HG02885 (cell line): ENCODE measurements at regions not wholly inside any gene's neighbourhood (a gene's known extent, or its start where the extent isn't known, plus 50 kb on each side); places are given as distances from the start of the nearest gene placed in this dataset.

ENCODE experiments used
- ATAC-seq: cut with Tn5 transposase; IDR thresholded peaks from one replicate; pipeline ENCODE4 v1.9.1; 2021; ENCODE audit warnings: mild to moderate bottlenecking; ENCODE audit not compliant: unreplicated experiment, poor library complexity

DNA sequence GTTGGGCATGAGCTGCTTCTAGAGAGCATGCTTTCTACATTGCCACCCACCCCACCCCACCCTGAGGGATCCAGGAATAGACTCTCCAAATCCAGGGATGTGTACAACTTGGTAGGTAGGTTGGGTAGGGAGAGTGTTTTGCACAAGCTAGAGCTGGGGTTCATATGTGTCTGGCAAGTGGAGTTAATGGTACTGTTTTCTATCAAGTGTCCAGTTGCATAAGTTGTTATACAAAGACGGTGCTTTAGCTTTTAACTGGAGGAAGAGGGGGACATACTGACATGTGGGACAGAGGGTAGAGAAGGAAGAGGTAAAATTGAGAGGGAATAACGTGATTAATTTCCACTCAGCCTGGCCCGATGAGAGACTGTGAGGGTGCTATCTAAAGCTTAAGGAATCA lies 51.0 kb upstream of the TNC start:
- ATAC-seq, result no peak

DNA sequence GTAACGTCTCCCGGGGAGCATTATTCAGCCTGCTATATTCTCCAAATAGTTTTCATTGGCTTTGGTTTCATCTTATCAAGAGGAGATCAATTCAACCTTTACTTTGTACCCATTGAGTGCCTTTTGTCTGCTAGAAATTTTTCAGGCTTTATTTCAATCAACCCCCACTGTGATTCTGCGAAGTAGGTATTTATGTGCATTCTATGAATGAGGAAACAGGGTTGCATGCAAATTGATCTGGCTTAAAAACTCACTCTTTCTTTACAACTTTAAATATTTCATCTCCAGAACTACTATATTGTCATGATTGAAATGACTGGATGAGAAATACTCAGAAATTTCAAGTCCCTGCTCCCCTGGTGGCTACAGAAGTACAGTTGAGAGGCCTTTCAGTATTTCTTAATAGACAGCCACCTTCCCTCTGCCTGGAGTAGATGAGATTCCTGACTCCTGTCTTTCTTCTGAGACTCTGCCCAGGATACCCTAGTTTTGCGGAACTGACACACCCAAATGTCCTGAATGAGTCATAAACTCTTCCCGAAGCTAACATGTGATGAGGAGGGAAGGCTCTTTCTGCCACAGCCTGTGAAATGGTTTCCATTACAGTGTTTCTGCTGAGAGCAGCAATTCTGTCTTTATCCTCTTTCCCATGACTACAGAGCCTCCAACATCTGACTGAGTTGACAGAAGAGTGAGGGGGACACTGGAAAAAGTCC lies 52.6 kb upstream of the TNC start:
- no peak for ATAC-seq

DNA sequence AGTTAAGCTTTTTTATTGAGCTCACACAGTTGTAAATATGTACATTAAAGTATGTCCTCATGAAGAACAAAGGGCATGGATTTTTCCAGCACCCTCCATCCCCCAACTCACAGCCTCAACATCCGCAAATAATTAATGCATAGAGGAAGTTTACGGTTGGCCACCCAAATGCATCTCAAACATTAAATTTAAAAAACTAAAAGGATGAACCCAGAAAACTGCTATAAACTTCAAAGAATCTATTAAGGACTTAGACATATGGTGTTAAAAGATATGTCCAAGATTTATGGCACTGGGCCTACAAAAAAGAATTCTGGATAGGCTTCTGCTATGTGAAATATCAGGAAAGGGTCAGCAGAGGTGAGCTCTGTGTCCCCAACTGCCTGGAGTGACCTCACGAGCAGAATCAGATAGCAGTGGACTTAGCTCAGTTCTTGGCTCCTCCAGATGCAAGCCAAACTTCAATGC lies 54.0 kb upstream of the TNC start:
- ATAC-seq, result no peak

GRCh38 chr9:115182264-115182663 lies 64.3 kb upstream of the TNC start:
- ATAC-seq, result no peak

DNA sequence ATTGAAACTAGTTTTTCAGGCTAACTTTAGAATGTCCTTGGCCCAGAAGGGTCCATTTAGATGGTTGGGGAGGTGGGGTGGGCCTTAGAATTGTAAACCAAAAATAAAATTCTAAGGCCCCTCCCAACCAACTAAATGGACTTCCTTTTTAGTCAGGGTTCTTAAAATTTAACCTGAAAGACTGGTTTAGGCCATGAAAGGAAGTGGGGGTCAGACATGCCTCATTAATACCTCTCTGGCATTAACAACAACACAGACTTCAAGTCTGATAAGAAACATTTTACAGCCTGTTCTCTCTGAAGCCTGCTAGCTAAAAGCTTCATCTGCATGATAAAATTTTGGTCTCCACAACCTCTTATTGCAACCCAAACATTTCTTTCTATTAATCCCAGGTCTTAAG lies 65.5 kb upstream of the TNC start:
- no peak for ATAC-seq

DNA sequence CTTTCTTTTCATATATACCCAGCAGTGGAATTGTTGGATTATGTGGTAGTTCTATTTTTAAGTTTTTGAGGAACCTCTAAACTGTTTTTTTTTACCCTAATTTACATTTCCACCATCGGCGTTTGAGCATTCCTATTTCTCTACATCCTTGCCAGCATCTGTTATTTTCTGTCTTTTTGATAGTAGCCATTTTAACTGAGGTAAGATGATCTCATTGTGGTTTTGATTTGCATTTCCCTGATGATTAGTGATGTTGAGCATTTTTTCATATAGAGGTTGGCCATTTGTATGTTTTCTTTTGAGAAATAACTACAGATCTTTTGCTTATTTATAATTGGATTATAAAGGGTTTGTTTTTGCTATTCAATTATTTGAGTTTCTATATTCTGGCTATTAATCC lies 71.7 kb upstream of the TNC start:
- no peak for ATAC-seq

GRCh38 chr9:115191667-115192066 lies 73.7 kb upstream of the TNC start:
- peak; percentile 38 for ATAC-seq

- peak; percentile 52 for ATAC-seq
These were observed 74.3 kb upstream of the TNC start for GRCh38 chr9:115192280-115192679.

DNA sequence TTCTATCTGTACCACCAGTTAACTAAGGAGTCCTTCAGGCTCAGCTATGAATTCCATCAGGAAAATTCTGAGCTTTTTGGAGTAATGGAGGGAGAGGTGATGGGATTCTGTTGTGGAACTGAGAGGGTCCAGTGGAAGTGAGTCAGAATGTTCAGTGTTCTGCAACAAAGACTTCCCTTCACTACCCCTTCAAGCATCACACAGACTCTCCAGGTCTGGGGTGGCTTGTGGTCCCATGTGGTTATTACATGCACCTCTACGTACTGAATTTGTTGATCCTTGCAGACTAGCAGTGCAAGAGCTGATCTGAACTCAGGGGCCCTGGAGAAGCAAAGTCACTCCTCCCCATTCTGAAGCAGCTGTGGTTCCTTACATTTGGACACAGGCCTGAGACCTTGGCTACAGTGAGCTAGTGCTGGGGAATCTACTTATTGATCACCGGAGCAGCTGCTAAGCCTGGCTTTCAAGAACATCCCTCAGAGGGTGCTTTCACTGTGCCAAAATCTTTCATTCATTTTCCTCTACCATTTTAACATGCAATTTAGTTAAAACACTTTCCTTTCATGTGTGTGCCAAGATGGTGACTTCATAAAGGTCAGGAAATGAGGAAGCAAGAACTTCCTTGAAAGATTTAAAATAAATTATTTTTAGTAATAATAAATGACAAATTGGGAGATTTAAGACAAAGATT lies 75.0 kb upstream of the TNC start:
- peak; percentile 72 for ATAC-seq

DNA sequence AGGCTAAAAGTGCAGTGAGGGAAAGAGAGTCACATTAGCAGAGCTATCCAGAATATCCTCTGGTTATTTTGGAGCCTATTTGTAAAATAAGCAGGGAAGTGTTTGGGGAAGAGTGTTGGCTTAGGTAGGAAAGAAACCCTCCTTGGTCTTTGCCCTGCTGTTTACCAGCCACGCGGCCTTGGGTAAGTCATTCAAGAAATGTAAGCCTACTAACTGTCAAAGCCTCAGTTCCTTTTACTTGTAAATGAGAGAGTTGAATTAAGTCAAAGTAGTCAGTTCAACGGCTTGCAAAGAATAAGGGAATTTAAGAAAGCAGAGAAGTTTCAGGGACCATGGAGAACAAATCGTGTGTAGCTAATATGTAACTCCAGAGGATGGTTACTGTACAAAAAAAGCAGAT lies 75.8 kb upstream of the TNC start:
- no peak for ATAC-seq

- ATAC-seq, result no peak
These were observed 76.3 kb upstream of the TNC start for GRCh38 chr9:115194216-115194615.

DNA sequence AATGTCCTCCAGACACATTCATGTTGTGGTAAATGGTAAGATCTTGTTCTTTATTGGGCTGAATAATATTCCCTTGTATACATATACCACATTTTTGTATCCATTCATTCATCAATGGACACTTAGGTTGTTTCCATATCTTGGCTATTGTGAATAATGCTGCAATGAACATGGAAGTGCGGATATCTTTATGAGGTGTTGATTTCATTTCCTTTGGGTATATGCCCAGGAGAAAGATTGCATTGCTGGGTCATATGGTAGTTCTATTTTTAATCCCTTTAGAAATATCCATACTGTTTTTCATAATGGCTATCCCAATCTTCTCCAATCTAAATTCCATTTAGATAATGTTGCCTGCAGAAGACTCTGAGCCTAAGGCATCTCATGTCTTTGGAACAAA lies 78.0 kb upstream of the TNC start:
- ATAC-seq, result no peak

DNA sequence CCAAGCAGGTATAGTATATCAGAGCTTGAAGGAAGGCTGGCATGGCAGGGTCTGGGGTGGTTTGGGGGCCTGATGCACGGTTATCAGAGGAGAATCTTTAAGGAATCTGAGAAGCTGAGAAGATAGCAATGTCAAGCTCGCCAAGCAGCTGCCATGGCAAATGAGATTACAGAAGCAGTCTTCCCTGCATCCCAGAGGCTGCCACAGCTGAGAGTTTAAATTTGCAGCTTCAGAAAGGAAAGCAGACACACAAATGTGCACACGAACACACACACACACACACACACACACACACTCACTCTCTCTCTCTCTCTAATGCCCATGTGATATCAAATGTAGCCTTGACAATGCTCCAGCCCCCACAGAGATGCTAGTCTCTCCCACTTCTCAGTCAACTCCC lies 79.0 kb upstream of the TNC start:
- no peak for ATAC-seq

- no peak for ATAC-seq
These were observed 80.0 kb upstream of the TNC start for GRCh38 chr9:115198001-115198400.

DNA sequence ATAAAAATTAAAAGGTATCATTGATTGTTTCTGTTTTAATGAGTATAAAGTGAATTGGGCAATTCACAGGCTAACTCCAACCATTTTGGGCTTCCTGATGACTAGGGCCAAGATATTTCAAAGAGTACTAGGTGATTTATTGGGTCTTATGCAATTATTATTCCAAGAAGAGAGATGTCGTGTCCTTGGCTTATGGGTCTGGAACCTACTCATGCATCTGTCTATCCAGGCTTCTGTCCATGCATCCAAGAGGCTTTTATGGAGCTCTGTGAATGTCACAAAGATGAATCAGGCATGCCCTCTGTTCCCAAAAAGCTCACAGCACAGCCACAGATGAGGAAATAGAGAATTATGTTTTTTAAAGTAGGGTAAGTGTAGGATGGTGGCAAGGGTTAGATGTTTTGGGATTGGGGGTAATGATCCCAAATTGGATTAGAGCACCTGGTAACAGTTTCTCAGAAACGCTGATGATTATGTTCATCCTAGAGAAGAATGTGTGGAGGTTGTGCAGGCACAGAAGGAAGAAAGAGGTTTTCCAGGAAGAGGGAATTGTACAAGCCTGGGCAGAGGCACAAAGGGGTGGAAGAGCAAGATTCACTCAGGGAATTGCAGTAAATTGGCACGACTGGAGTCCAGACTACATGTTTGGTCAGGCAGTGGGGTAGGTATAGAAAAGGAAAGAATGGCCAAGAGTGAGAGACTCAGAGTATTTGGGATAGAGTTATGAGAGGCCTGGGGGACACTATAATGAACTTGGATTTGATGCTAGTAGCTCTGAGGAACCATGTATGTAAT lies 83.0 kb upstream of the TNC start:
- ATAC-seq, result no peak

DNA sequence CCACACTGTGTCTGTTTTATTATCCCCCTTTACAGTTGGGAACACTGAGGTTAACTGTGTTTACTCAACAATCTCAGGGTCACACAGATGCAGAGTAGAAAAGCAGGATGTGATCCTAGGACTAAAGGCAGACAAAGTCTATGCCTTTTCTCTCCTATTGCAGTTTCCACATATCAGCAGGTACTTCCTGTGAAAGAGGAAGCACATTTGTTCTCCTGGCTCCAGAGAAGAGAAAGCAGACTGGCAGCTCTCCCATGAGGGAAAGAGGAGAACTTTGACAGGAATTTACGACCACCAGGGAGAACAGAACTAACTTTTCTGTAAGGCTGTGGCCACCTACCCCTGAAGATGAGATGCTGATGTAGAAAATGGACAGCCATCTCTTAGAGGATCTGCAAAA lies 84.2 kb upstream of the TNC start:
- ATAC-seq, result no peak

DNA sequence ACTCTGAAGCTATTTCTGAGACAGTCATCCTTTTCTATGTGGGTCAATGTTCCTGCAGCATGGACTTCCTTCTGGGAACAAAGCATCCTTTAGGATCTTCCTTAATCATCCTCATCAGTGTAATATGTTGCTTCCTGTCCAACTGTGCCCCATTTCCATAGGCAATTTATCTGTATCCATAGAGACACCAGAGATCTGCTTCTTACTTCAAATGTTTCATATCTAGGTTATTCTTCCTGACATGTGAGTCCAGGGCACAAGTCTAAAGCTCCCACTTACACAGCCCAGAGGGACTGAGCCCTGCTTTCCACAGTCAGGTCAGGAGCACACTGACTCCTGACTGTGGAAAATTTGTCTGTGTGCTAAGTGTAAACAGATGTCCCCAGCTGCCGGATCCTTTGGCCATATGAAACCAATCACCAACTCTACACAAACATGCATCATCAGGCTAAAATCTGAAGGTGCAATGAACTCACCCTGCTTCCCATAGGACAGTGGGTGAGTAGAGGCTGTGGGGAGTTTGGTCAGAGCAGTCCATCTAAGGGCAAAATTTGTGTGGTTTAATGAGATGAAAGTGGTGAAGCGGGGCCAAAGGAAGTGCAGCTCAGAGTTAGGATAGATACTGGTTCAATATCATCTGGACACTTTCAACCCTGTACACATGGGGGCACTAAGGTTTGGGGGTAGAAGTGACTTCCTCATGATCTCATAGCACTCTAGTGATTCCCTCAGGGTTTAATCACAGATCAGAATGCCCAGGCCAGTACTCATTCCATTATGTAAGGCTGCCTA lies 85.2 kb upstream of the TNC start:
- no peak for ATAC-seq

DNA sequence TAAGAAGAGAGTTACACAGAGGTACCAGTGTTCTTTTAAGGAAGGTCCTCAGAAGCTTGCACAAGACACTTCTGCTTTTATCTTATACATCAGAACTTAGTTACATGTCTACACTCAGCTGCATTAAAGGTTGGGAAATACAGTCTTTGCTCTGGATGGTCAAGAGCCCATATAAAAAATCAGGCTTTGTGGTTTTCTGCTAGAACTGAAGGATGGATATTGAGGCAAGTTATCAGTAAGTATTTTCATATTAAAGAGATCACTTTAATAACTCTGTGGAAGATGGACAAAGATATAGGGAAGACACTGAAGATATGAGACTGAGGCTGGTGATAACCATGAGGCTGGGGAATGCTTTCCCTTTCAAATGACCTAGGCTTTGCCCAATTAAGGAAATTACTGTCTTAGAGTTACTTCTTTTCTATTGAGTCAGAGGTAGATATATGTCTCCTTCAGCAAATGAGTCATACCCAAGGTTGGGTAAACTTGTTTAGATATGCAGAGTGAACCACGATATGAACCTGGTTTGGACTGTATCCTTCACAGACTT lies 87.0 kb upstream of the TNC start:
- ATAC-seq, result peak; percentile 54

GRCh38 chr9:115207003-115207836 lies 89.3 kb upstream of the TNC start:
- peak; percentile 48 for ATAC-seq
